Osteoblast (primary cell): ENCODE measurements at regions not wholly inside any gene's neighbourhood (a gene's known extent, or its start where the extent isn't known, plus 50 kb on each side); places are given as distances from the start of the nearest gene placed in this dataset.

Source experiments
- DNase-seq: peaks from one replicate; pipeline ENCODE4 v3.0.0; 2011; ENCODE audit warnings: low spot score, mixed read lengths; ENCODE audit not compliant: insufficient read length; ENCODE audit errors: missing footprints
- H2AFZ ChIP-seq: 2 replicates; pipeline ENCODE4 v1.6.0; 2011; ENCODE audit warnings: mild to moderate bottlenecking, low read length
- H3K27ac ChIP-seq: 2 replicates; pipeline ENCODE4 v1.5.1; 2011; ENCODE audit warnings: mild to moderate bottlenecking, low read depth, low read length, moderate library complexity
- H3K27me3 ChIP-seq: 2 replicates; pipeline ENCODE4 v1.6.0; 2012; ENCODE audit warnings: mild to moderate bottlenecking, control low read depth, inconsistent platforms, low read length, moderate library complexity; ENCODE audit not compliant: insufficient read depth
- H3K36me3 ChIP-seq: 2 replicates; pipeline ENCODE4 v1.5.1; 2011; ENCODE audit warnings: mild to moderate bottlenecking, low read length, control low read depth, moderate library complexity; ENCODE audit not compliant: insufficient read depth
- H3K4me1 ChIP-seq: 2 replicates; pipeline ENCODE4 v1.5.1; 2011; ENCODE audit warnings: mild to moderate bottlenecking, low read length, control low read depth, moderate library complexity; ENCODE audit not compliant: insufficient read depth
- H3K4me2 ChIP-seq: 2 replicates; pipeline ENCODE4 v1.6.0; 2011; ENCODE audit warnings: mild to moderate bottlenecking, low read length; ENCODE audit not compliant: insufficient read depth
- H3K4me3 ChIP-seq: fragments of 200-600 bp; sonication (generic); 3 replicates; pipeline ENCODE4 v1.5.1; 2012; ENCODE audit warnings: mild to moderate bottlenecking, low read length, inconsistent platforms; ENCODE audit not compliant: insufficient read depth
- H3K79me2 ChIP-seq: 2 replicates; pipeline ENCODE4 v1.6.0; 2012; ENCODE audit warnings: mild to moderate bottlenecking, low read length, control low read depth, inconsistent platforms; ENCODE audit not compliant: insufficient read depth
- H3K9me3 ChIP-seq: 2 replicates; pipeline ENCODE4 v1.5.1; 2011; ENCODE audit warnings: low read depth, low read length, control low read depth
- H4K20me1 ChIP-seq: 2 replicates; pipeline ENCODE4 v1.6.0; 2012; ENCODE audit warnings: mild to moderate bottlenecking, low read length, control low read depth; ENCODE audit not compliant: insufficient read depth
- CTCF ChIP-seq: IDR thresholded peaks from 2 replicates; pipeline ENCODE4 v1.5.1; 2011; ENCODE audit warnings: mild to moderate bottlenecking, low read depth, low read length, moderate library complexity; ENCODE audit errors: extremely low read depth

- no peak for DNase-seq
- H3K36me3 ChIP-seq: no peaks in the 10 kb centered on the region
- no peaks in the 10 kb centered on the region for H3K9me3 ChIP-seq
- no peak overlapping the region for H3K4me3 ChIP-seq
- no peak overlapping the region for H3K4me2 ChIP-seq
- H4K20me1 ChIP-seq: no peaks in the 10 kb centered on the region
- no peak for TF ChIP-seq CTCF
- H3K4me1 ChIP-seq: no peaks in the 10 kb centered on the region
- H3K27ac ChIP-seq: no peak overlapping the region
- H2AFZ ChIP-seq: peak overlapping the region; percentile 19
- no peaks in the 10 kb centered on the region for H3K79me2 ChIP-seq
- no peaks in the 10 kb centered on the region for H3K27me3 ChIP-seq
These were observed 438.1 kb downstream of the MDFIC start for GRCh38 chr7:115359955-115360354.

GRCh38 chr7:115359119-115359518 lies 437.2 kb downstream of the MDFIC start:
- H3K27ac ChIP-seq: no peak overlapping the region
- H3K4me2 ChIP-seq: no peak overlapping the region
- H3K36me3 ChIP-seq: no peaks in the 10 kb centered on the region
- peak overlapping the region; percentile 19 for H2AFZ ChIP-seq
- no peaks in the 10 kb centered on the region for H3K79me2 ChIP-seq
- H3K4me3 ChIP-seq: no peak overlapping the region
- no peaks in the 10 kb centered on the region for H3K4me1 ChIP-seq
- no peaks in the 10 kb centered on the region for H4K20me1 ChIP-seq
- DNase-seq: no peak
- no peak for TF ChIP-seq CTCF
- no peaks in the 10 kb centered on the region for H3K27me3 ChIP-seq
- H3K9me3 ChIP-seq: no peaks in the 10 kb centered on the region

- no peak for DNase-seq
- no peak overlapping the region for H3K27ac ChIP-seq
- TF ChIP-seq CTCF: no peak
These were observed 435.8 kb downstream of the MDFIC start for GRCh38 chr7:115357703-115357999.

GRCh38 chr7:115356999-115357702 lies 435.3 kb downstream of the MDFIC start:
- no peak overlapping the region for H3K27ac ChIP-seq
- no peaks in the 10 kb centered on the region for H4K20me1 ChIP-seq
- H2AFZ ChIP-seq: no peak overlapping the region

More at GRCh38 chr7:115357703-115357999, 435.8 kb downstream of the MDFIC start:
- no peaks in the 10 kb centered on the region for H3K4me1 ChIP-seq
- H3K9me3 ChIP-seq: no peaks in the 10 kb centered on the region
- no peak overlapping the region for H2AFZ ChIP-seq
- H3K4me3 ChIP-seq: no peak overlapping the region
- no peaks in the 10 kb centered on the region for H3K36me3 ChIP-seq
- no peaks in the 10 kb centered on the region for H3K27me3 ChIP-seq
- H3K79me2 ChIP-seq: no peaks in the 10 kb centered on the region
- no peak overlapping the region for H3K4me2 ChIP-seq
- H4K20me1 ChIP-seq: no peaks in the 10 kb centered on the region

More at GRCh38 chr7:115356999-115357702, 435.3 kb downstream of the MDFIC start:
- no peak overlapping the region for H3K4me3 ChIP-seq
- H3K27me3 ChIP-seq: no peaks in the 10 kb centered on the region
- no peaks in the 10 kb centered on the region for H3K36me3 ChIP-seq
- no peaks in the 10 kb centered on the region for H3K9me3 ChIP-seq
- no peaks in the 10 kb centered on the region for H3K79me2 ChIP-seq
- no peaks in the 10 kb centered on the region for H3K4me1 ChIP-seq
- no peak for TF ChIP-seq CTCF
- no peak overlapping the region for H3K4me2 ChIP-seq
- no peak for DNase-seq
